Stomach (tissue), 4 donors: ENCODE measurements at regions not wholly inside any gene's neighbourhood (a gene's known extent, or its start where the extent isn't known, plus 50 kb on each side); places are given as distances from the start of the nearest gene placed in this dataset.

Source experiments
- CTCF ChIP-seq, 7 experiments: fragments of 450-650 bp in 4 of 7; fragments of 200-600 bp in 3 of 7; sonication (generic) in 3 of 7; IDR thresholded peaks; one replicate each; pipeline ENCODE4 v1.5.1; 2016 to 2019; ENCODE audit warnings: antibody characterized with exemption in 7 of 7, control low read depth in 2 of 7, mild to moderate bottlenecking in 1 of 7
- POLR2A ChIP-seq, 4 donors: fragments of 450-650 bp; IDR thresholded peaks; one replicate each; pipeline ENCODE4 v1.6.1; 2016; ENCODE audit warnings: antibody characterized with exemption in 4 of 4, control low read depth in 2 of 4, mild to moderate bottlenecking in 1 of 4, moderate library complexity in 1 of 4

- TF ChIP-seq CTCF (IDR thresholded peaks at IDR 0.05) (no peak), POLR2A (IDR thresholded peaks at IDR 0.05) (no peak)
Measured at GRCh38 chr2:67651565-67651964, 254.4 kb downstream of the ETAA1 start.
